ENCODE measurements at regions not wholly inside any gene's neighbourhood (a gene's known extent, or its start where the extent isn't known, plus 50 kb on each side); places are given as distances from the start of the nearest gene placed in this dataset.

DNA sequence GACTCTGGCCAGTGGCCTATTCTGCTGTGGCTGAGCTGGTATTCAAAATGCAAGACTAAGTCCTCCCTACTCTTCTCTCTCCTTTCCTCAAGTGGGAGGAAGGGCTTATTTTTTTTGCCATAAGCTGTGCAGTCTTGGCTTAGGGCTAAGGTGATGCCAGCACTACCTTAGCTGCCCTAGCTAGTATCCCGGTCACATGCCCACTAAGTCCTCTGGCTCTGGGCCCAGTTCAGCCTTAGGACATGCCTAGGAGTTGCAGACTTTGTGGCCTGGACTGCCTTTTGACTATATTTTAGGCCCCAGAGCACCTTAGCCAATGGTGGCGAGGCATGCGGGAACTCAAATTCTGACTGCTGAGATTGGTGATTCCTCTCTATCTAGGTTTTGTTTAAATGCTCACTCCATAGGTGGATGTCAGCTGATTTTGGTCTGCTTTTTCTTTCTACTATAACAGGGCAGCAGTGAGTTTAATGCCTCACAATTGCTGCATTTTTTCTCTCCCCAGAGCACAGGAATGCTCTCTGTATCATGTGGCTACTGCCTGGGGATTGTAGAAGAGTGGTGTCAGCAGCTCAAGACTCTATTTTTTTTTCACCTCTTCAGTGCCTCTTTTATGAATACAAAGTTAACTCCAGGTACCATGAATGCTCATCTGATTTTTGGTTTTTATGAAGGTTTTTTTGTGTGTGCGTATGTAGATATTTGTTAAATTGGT, 472.9 kb upstream of the GRID2 start:
- no peak overlapping the region for H3K9ac ChIP-seq (ENCODE audit: low read length)
- Mint-ChIP-seq H3K4me1 (ENCODE audit: low read depth, unreplicated experiment) (peaks cover 20% of the 10 kb centered on the region), H3K9me3 (ENCODE audit: unreplicated experiment) (peaks cover 26% of the 10 kb centered on the region), H3K4me3 (ENCODE audit: unreplicated experiment) (no peak overlapping the region), H3K36me3 (ENCODE audit: low read depth, unreplicated experiment) (peaks cover 4% of the 10 kb centered on the region), H3K27ac (ENCODE audit: unreplicated experiment) (peak overlapping the region; percentile 84), H3K27me3 (ENCODE audit: low read depth, unreplicated experiment) (no peaks in the 10 kb centered on the region)
- H3K27me3 ChIP-seq (ENCODE audit: insufficient read depth, low read length): no peaks in the 10 kb centered on the region
- H3K4me2 ChIP-seq (ENCODE audit: low read length): no peak overlapping the region
- H3K27ac ChIP-seq (ENCODE audit: low read depth, low read length): no peak overlapping the region
- no peak overlapping the region for H2AFZ ChIP-seq (ENCODE audit: low read depth, low read length)
- no peak overlapping the region for H3K4me3 ChIP-seq (ENCODE audit: insufficient read depth, low read depth, low read length)
- H3K4me1 ChIP-seq (ENCODE audit: insufficient read depth, low read length): no peaks in the 10 kb centered on the region
- DNase-seq (ENCODE audit: low read depth): peak; percentile 7
- no peaks in the 10 kb centered on the region for H4K20me1 ChIP-seq (ENCODE audit: insufficient read depth, low read length)
- FAIRE-seq: no peak
- H3K36me3 ChIP-seq (ENCODE audit: insufficient read depth, low read length): no peaks in the 10 kb centered on the region
- H3K9me3 ChIP-seq (ENCODE audit: insufficient read depth, low read depth, low read length): peaks cover 14% of the 10 kb centered on the region
- TF ChIP-seq, protein P1, sequence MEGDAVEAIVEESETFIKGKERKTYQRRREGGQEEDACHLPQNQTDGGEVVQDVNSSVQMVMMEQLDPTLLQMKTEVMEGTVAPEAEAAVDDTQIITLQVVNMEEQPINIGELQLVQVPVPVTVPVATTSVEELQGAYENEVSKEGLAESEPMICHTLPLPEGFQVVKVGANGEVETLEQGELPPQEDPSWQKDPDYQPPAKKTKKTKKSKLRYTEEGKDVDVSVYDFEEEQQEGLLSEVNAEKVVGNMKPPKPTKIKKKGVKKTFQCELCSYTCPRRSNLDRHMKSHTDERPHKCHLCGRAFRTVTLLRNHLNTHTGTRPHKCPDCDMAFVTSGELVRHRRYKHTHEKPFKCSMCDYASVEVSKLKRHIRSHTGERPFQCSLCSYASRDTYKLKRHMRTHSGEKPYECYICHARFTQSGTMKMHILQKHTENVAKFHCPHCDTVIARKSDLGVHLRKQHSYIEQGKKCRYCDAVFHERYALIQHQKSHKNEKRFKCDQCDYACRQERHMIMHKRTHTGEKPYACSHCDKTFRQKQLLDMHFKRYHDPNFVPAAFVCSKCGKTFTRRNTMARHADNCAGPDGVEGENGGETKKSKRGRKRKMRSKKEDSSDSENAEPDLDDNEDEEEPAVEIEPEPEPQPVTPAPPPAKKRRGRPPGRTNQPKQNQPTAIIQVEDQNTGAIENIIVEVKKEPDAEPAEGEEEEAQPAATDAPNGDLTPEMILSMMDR (IDR thresholded peaks at IDR 0.05; ENCODE audit: insufficient read depth, low read depth, low read length): no peak
- TF ChIP-seq EZH2 (IDR thresholded peaks at IDR 0.05; ENCODE audit: insufficient read depth, low read length): no peak
- no peaks in the 10 kb centered on the region for H3K79me2 ChIP-seq (ENCODE audit: insufficient read depth, low read length)

DNA sequence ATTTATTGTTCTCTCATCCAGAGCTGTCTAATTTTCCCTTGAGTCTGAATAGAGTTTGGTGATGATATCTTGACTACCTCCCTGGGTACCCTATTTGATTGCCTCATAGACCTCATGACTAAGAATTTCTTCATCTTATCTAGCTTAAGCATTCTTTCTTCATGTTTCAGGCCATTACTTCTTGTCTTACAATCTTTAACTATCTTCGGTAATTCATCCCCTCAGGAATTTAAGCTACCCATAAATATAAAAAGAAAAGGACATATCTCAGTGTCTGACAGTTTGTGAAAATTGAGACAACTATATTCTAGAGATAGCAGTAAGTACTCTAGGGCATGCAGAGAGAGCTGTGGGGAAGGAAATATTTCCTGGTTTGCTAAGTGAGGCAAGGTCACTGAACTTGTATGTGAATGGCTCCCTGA, 466.1 kb upstream of the GRID2 start:
- TF ChIP-seq, protein P1 (IDR thresholded peaks at IDR 0.05; ENCODE audit: insufficient read depth, low read depth, low read length): no peak
- no peak for TF ChIP-seq EZH2 (IDR thresholded peaks at IDR 0.05; ENCODE audit: insufficient read depth, low read length)
- FAIRE-seq: no peak

More for the DNA sequence above, 466.1 kb upstream of the GRID2 start:
- no peaks in the 10 kb centered on the region for H4K20me1 ChIP-seq (ENCODE audit: insufficient read depth, low read length)
- Mint-ChIP-seq H3K27me3 (ENCODE audit: low read depth, unreplicated experiment) (no peaks in the 10 kb centered on the region), H3K27ac (ENCODE audit: unreplicated experiment) (peak overlapping the region; percentile 70), H3K4me1 (ENCODE audit: low read depth, unreplicated experiment) (peaks cover 13% of the 10 kb centered on the region), H3K36me3 (ENCODE audit: low read depth, unreplicated experiment) (peaks cover 4% of the 10 kb centered on the region), H3K9me3 (ENCODE audit: unreplicated experiment) (peaks cover 24% of the 10 kb centered on the region), H3K4me3 (ENCODE audit: unreplicated experiment) (no peak overlapping the region)
- H3K36me3 ChIP-seq (ENCODE audit: insufficient read depth, low read length): no peaks in the 10 kb centered on the region
- no peaks in the 10 kb centered on the region for H3K4me1 ChIP-seq (ENCODE audit: insufficient read depth, low read length)
- H3K27me3 ChIP-seq (ENCODE audit: insufficient read depth, low read length): no peaks in the 10 kb centered on the region
- no peak overlapping the region for H3K4me2 ChIP-seq (ENCODE audit: low read length)
- no peak overlapping the region for H3K9ac ChIP-seq (ENCODE audit: low read length)
- no peak overlapping the region for H3K27ac ChIP-seq (ENCODE audit: low read depth, low read length)
- no peaks in the 10 kb centered on the region for H3K79me2 ChIP-seq (ENCODE audit: insufficient read depth, low read length)
- peak; percentile 74 for DNase-seq (ENCODE audit: low read depth)
- H3K4me3 ChIP-seq (ENCODE audit: insufficient read depth, low read depth, low read length): no peak overlapping the region
- no peak overlapping the region for H2AFZ ChIP-seq (ENCODE audit: low read depth, low read length)
- peaks cover 11% of the 10 kb centered on the region for H3K9me3 ChIP-seq (ENCODE audit: insufficient read depth, low read depth, low read length)
